CD4-positive, alpha-beta T cell treated with Interleukin-17A for 1 hour (primary cell): ENCODE measurements at regions not wholly inside any gene's neighbourhood (a gene's known extent, or its start where the extent isn't known, plus 50 kb on each side); places are given as distances from the start of the nearest gene placed in this dataset.

Experiments used
- DNase-seq: peaks from one replicate; pipeline ENCODE4 v3.0.0-alpha.2; 2020

DNA sequence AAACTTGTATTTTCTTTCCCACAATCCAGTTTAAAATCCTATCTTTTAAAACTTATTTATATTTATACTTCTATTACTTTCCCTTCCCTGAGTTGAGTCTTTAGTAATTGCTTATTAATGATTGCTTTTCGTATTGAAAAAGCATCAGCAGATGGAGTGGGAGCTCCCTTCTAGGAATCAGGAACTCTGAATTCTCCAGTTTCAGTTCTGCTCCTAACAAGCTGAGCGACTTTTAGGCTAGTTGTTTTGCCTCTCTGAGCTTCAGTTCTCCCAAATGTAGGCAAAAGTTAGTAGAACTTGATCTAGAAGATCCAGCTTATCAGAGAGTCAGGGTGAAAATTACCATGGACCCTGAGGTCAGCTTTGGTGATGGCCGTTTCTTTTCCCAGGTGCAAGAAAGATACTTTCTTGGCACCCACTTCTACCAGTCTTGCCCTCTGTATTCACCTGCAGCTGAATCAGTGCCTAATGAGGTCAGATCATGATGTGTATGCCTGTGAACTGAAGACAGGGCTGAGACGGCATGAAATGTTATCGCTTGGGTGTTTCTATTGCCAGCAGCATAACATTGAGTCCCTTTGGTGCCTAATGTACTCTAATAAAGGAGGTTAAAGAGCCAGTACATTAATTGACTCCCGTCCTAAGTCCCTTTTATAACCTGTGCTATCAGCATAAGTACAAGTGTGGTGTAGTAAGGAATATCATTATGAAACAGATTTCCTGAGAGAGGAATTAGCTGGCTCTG, 194.5 kb upstream of the TBC1D5 start:
- no peak for DNase-seq

DNA sequence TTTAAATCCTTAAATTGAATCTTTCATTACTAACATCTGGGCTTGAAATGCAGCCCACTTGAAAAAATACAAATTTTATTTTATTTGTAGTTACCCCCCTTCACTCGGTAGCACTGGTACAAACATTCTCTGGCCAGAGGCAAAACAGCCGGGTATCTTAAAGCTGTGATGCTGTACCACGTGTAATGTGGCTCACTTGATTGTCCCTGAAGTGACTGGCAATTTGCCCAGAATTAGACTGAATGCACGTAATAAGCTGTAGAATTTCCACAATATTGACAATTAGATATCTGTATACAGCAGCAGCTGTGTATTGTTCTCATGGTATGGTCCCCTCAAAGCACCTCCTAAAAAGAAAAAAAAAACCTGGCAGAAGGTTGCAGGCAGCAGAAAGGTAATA, 192.8 kb upstream of the TBC1D5 start:
- DNase-seq = no peak

DNA sequence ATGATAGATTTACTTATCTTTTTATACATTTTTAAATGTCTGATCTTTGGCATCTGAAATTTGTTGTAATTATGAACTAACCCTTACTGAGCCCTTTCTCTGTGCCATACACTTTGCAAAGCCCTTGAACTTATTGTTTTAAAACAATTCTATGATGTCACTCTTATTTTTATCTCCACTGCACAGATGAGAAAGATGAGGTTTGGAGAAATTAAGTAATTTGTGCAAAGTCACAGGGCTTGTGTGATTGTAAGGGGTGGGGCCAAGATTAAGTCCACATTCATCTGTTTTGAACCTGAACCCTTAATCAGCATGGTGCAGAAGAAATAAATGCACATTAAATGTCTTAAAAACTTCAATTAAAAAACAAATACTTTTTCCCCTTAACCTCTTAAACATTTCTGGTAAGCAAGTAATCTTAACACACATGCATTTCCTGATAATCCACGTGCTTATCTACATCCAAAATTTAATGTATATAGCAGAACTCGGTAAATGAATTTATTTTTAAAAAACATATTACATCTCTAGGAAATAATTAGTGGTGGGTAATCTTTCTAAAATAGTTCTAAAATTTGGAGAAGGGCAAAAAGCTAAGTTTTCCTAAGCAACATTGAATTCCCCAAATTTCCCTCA, 189.8 kb upstream of the TBC1D5 start:
- DNase-seq = no peak

DNA sequence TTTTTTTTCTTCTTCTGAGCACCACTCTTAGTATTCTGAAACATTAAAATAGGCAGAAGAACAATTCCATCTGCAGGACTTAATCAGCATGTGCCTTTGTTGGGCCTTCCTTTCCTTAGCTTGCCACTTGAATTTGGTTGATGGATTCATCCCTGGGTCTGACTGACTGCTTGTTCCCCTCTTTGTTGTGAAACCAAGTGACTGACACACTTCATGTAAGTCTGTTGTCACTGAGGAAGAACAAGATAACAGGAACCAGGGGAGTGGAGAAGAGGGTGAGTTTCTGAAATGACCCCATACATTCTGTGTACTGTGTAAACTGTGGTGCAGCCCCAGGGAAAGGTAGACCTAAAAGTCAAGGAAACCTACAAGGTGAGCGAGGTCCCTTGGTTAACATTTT, 188.7 kb upstream of the TBC1D5 start:
- DNase-seq = no peak

DNA sequence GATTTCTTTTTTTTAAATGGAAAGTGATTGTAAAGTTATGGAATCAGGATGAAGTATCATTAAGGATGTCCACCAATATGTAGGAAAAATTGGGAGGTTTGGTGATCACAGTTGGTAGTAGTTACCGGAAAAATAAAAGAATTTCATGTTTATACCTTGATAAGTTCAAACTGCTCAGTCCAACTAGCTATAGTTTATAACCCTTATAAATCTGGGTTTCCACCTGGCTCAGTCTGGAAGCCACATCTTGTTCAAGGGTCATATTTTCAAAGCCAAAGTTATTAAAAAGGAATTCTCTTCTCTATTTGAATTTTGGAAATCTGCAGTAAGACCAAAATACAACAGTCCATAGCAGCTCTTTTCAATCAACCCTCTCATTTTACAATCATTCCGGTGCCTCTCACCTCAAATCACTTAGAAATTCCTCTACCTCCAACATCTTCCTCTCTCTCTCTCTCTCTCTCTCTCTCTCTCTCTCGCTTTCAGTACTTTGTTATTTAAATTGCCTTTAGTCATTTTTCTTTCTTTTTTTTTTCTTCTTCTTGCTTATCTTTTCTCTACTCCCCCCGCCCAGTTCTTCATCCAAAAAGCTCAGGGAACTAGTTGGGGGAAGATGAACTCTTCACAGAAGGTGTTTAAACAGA, 186.2 kb upstream of the TBC1D5 start:
- DNase-seq = no peak

DNA sequence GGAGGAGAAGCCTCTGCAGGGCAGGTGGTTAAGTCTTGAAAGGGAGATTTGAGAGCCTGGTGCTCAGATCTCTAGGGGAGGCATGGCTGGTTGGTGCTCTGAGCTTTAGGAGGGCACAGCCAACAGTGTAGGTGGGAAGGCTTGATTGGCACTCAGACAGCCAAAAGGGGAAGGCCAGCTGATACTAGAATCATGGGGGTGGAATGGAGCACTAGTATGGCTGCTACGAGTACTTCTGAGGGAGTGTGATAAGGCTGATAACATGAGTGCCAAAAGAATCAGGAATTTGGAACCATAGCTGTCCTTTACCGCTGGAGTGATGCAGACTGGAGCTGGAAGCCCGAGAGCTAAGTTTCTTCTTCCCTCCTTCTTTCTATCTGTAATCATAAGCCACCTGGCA, 184.6 kb upstream of the TBC1D5 start:
- no peak for DNase-seq

DNA sequence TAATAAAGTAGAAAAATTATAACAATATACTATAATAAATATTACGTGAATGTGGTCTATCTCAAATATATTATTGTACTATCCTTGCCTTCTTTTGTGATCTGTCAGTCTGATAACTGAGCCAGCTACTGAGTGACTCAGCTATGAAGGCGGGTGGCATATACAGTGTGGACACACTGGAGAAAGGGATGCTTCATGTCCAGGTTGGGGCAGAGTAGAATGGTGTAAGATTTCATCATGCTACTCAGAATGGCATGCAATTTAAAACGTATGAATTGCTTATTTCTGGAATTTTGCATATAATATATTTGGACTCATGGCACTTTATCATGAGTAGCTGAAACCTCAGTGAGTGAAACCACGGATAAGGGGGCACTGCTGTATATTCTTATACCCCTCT, 172.9 kb upstream of the TBC1D5 start:
- no peak for DNase-seq

DNA sequence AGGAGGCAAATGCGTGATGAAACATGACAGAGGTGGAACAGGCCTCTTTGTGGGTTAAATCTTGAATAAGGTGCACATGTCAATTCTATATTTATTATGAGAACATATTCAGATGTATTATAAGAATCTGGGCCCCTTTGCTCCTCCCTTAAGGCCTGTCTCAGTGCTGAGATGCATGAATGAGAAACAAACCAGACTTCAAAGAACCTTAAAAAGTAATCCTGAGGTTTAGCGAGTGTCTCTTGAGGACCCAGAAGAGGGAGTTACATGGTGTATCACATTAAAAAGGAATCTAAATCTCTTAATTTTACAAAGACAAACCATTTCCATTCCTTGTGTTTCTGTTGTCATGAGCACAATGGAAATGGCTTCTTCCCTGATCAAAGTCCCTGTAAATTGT, 170.9 kb upstream of the TBC1D5 start:
- DNase-seq = no peak

DNA sequence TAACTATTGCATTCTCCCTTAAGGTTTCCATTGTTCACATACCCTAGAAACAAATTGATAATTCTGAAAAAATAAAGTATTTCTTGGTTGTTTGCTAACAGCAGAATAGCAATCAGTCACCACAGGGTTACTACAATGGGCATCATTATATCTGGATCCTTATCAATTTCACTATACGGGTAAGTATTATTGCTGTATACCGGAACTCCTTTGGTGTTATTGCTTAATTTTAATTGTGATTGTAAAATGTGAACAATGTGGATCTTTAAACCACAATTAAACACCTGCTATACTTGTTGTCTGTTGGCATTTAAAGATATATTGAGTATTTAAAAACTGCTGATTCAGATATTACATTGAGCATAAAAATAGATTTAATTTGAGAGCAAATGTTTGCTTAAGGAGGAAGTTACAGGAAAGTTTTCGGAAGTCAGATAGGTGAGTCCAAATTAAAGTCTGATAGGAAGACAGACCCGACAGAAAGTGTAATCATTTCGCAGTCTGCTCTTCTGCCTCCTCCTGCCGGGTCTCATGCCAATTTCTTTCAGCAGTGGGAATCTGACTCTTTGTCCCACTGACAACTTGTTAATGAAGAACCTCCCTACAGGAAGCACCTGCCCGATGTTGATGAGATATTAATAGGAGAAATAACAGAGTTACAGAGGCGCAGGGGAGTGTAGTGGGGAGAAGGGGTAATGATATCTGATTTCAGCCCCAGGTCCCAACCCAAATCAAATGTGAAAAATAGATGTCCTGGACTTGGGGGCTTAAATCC, 169.7 kb upstream of the TBC1D5 start:
- DNase-seq = no peak

DNA sequence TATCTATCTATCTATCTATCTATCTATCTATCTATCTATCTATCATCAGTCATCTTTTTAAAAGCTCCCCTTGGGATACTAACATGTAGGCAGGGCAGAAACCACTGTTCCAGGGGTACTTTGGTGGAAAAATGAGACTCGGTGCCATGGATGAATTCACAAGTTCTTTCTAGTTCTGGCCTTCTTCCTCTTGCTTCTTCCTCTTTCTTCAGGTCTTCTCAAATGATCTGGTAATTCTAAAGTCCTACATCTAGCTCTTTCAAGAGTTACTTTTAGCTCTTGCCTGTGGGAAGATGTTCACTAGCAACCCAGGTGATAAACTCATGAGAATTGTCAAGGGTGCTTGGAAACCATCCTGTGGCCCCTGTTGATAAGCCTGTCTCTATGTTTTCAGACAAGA, 168.5 kb upstream of the TBC1D5 start:
- no peak for DNase-seq

DNA sequence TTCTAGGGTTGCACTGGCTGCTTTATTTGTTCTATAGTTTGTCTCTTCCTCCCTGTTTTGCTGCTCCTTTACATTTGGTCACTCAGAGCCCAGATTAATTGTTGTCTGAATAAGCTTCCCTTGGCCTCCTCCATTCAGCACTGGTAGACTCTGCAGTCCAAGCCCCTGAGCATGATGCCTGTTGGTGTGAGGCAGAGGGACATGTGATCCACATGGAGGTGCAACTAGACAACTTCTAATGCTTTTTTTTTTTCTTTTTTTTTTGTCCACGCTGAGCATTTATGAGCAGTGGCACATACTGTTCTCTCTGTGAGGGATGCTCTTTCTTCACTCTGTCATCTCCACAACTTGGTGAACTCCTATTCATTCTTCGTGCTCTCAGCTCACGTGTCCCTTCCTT, 167.3 kb upstream of the TBC1D5 start:
- DNase-seq = no peak

DNA sequence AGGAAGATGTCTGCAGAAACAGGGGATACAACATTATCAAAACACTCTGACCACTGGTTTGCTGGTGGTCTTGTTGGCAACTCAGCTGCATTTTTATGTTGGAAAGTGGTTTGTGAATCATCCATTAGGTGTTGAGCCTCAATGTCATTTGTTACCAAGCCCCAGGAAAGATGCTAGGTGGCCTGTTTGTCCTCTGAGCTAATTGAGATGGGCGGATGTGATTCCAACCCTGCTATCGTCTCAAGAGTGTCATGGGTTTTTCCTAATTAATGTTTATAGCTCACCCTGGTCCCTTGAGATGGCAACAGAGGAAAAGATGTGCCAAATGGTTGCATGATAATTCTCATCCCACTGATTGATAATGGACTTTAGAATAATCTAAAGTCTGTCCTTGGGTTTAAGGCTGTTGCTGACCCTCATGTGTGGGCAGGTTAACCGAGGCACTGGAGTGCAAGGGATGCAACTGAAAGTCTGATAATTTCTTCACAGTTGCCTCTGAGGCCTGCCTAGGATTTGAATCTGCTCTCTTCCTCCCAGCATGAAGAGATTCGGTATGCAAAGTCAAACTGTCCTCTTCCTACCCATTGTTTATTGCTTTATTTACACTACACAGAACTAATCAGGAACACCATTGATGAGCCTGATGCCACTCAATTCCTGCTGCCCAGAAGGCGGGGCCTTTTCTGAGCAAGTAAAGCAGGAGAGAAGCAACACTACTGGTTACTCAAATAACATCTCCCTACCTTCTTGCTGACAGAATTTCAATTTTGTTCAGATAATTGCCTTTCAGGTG, 166.2 kb upstream of the TBC1D5 start:
- DNase-seq = no peak

DNA sequence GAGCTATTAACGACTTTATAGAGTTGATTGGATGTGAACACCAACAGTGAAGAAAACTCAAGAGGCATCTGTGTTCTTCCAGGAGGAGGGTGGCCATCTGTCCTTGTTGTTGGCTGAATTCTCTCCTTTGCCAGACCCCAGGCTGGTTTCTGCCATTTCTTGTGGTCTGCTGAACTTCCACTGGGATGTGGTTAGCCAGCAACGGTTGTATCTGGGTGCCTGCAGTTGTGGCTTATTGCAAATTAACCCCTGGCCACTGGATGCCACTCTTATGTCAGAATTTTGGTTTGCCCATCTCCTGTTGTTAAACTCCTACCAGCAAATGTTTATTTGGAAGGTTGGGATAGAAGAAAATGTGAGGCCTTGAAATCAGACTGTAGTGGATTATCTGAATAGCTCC, 163.6 kb upstream of the TBC1D5 start:
- no peak for DNase-seq

DNA sequence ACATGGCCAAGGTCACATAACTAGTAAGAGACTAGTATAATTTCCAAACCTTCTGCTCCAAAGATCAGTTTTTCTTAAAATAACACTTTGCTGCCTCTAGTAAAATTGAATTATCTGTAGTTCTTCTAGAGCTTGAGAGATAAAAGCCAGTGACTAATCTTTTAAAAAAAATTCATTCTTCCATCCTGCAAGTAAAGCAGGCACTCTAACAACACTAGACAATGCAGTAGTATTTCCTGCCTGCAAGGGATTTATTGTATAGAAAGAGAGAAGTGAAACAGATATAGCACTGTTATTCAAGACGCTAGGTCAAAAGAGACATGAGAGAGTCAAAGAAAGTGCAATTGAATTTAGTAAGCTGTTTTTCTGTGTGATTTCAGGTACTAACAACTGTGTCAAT, 159.5 kb upstream of the TBC1D5 start:
- no peak for DNase-seq

DNA sequence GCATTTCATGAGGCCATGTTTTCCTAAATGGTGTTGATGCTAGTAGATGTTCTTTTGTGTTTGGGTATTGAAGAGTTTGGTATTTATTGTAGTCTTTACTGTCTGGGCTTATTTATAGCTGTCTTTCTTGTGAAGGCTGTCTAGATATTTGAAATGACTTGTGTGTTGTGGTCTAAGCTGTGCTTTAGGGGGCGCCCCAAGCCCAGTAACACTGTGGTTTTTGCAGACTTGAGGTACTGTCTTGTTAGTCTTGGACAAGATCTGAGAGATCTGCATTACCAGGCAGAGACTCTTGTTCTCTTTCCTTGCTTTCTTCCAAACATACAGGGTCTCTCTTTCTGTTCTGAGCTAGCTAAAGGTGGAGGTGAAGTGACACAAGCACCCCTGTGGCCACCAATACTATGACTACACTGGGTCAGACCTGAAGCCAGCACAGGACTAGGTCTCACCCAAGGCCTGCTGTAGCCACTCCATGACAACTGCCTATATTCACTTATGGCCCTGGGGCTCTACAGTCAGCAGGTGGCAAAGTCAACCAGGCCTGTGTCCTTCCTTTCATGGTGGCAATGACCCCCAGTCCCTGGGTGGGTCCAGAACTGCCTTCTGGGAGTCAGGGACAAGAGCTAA, 152.1 kb upstream of the TBC1D5 start:
- DNase-seq = no peak

DNA sequence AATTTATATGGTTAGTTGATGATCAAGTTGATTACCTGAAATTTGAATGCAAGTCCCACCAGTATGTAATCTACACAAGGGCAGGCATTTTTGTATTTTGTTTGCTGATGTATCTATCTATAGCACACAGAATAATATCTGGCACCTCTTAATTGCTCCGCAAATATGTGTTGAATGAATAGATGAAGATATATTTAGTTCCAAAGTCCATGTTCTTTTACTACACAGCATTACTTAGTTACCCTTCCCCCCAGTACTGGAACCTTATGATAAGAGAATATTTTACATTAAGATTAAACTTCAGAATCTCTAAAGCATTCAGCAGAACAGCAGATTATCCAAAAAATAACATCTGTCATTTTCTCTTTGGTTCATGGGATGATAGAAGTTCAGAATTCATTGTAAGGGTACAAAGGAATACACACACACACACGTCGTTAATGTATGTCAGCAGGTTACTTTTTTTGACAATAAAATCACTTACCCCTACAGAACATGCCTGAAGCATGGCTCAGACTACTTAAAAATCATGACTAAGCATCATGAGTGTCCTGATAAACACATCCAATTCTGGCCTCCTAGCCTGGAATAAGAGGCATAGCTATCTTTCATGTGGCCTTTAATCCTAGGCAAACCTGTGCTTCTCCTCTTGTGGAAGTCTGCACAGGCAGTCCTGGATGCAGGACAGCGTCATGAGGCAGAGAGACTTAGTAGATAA, 148.9 kb upstream of the TBC1D5 start:
- no peak for DNase-seq

DNA sequence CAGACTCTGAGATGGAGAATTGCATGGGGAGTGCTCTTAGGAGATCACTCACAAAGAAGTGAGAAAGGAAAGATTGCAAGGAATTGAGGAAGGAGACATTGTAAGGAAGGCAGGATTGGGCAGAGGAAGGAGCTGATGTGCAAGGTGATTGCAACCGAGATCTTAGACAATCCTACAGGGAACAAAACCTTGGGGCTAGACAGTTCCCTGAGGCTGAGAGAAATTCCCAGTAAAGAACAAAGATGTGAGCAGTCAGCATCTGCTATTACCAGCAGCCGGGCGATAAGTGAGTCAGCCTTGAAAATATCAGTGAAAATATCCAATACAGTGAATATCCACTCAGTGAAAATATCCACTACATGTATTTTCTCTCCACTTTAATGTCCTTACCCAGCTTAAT, 143.6 kb upstream of the TBC1D5 start:
- no peak for DNase-seq

DNA sequence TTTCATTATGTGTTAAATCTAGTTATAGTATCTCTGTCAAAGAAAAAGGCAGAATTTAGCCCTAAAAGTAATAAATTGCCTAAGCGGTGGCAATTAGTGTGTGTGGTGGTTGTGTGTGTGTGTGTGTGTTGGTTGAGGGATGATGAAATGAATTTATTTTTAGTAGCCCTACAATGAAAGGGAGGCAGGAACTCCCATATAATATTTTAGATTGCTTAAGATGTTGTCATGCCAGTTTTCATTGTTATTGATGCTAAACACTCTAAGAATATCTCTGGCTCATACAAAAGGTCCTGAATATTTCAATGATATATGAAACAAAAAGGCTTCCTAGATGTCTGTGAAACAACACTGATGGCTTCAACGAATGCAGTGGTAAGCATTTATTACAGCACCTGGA, 140.6 kb upstream of the TBC1D5 start:
- no peak for DNase-seq

DNA sequence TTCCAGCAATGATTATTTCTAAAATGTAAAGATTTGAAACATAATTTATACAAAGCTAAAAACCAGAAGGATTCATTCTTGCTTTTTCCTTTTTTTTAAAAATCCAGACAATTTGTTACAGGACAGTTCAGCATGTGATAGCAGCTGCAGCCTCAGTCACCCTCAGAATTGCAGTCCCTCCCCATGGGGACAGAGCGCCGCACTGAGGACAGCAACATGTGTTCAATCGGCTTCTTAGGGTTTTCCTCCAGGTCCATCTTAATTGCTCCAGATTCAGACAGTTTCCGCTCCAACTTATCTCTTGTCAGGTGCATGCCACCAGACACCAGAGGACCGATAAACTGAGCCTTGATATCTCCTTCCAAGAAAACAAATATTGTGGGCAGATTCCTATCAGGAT, 134.9 kb upstream of the TBC1D5 start:
- no peak for DNase-seq

DNA sequence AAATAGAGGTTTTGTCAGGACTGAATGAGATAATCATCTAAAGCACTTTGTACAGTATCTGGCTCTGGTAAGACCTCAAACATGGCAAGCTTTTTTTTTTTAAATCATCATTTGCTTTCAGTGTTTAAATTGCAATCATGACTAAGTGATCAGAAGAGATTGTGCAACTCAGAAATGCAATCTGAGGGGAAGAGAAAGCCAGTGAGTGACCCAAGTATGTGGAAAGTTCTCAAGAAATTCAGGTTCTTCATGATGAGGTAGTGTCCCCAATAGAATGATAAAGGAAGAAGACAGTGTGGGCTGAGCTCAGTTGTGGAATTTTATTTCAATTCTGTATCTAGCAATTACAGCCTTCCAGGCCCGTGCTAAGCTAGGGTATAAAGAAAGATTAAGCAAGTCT, 132.2 kb upstream of the TBC1D5 start:
- no peak for DNase-seq

DNA sequence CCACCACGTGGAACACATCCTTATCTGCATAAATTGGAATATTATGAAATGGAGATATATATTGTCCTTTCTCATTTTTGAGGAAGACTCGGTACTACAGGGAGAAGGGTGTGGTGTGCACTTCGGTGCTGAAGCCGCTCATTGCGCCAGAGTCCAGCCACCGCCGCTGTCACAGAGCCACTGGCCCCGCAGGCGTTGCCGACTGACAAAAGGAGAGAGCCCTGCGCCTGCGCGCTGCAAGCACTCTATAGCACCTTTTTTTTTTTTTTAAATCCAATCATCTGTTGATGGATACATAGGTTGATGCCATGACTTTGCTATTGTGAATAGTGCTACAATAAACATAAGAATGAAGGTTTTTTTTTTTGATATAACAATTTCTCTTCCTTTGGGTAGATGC, 130.0 kb upstream of the TBC1D5 start:
- no peak for DNase-seq

DNA sequence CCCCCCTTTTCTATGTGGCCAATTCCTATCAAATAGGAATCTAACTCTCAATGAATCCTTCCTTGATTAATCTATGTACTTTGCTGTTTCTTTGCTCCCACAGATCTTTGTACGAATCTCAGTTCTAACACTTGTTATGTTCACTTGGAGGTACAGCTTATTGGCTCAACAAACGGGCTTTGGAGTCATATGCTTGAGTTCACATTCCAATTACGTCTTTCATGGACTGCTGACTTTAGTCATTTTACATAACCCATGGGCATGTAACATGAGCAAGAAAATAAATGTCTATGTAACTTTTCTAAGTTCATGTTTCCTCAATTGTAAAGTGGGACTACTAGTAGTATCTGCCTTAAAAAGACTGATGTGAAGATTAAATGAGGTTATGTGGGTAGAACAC, 123.2 kb upstream of the TBC1D5 start:
- DNase-seq = no peak
